GM13977 (cell line): ENCODE measurements at regions not wholly inside any gene's neighbourhood (a gene's known extent, or its start where the extent isn't known, plus 50 kb on each side); places are given as distances from the start of the nearest gene placed in this dataset.

Experiments used
- DNase-seq: peaks from one replicate; pipeline ENCODE4 v3.0.0; 2012; ENCODE audit warnings: low spot score
- CTCF ChIP-seq: IDR thresholded peaks from 2 replicates; pipeline ENCODE4 v1.5.1; 2012; ENCODE audit warnings: mild to moderate bottlenecking, control low read depth; ENCODE audit not compliant: insufficient read depth; ENCODE audit errors: extremely low read depth, missing control alignments
- in situ Hi-C: fragments of 300-500 bp; cut with MboI; formaldehyde crosslinking; loops from one replicate; pipeline ENCODE4 v1.12.0; 2022; ENCODE audit warnings: low sequenced_read_pairs, low pct_unique_long_range_greater_than_20kb, mixed read lengths, inconsistent platforms; ENCODE audit not compliant: unreplicated experiment

- in situ Hi-C loops = no loop called here
- no peak for DNase-seq
Measured at GRCh38 chr6:22852101-22852500, 282.7 kb downstream of the HDGFL1 start.

GRCh38 chr6:22873513-22874136 lies 304.3 kb downstream of the HDGFL1 start:
- in situ Hi-C loops = no loop called here
- no peak for DNase-seq
- TF ChIP-seq CTCF = no peak

More at GRCh38 chr6:22852101-22852500, 282.7 kb downstream of the HDGFL1 start:
- TF ChIP-seq CTCF = no peak

GRCh38 chr6:22875845-22876244 lies 306.5 kb downstream of the HDGFL1 start:
- no peak for TF ChIP-seq CTCF
- DNase-seq = no peak
- in situ Hi-C loops = no loop called here

GRCh38 chr6:22878324-22878701 lies 308.9 kb downstream of the HDGFL1 start:
- no peak for DNase-seq
- in situ Hi-C loops = no loop called here
- TF ChIP-seq CTCF = no peak

GRCh38 chr6:22878706-22879105 lies 309.3 kb downstream of the HDGFL1 start:
- in situ Hi-C loops = no loop called here
- DNase-seq = no peak
- TF ChIP-seq CTCF = no peak

- in situ Hi-C loops = no loop called here
- no peak for TF ChIP-seq CTCF
- no peak for DNase-seq
Measured at GRCh38 chr6:22880686-22881433, 311.5 kb downstream of the HDGFL1 start.
